ENCODE measurements at regions not wholly inside any gene's neighbourhood (a gene's known extent, or its start where the extent isn't known, plus 50 kb on each side); places are given as distances from the start of the nearest gene placed in this dataset.

- TF ChIP-seq ZNF561 (tag by site-specific recombination; IDR thresholded peaks at IDR 0.05; ENCODE audit: borderline replicate concordance) (no peak), GFI1B (tag by site-specific recombination; IDR thresholded peaks at IDR 0.05) (no peak), YY1 (tag by site-specific recombination; IDR thresholded peaks at IDR 0.05) (no peak), ZNF292 (tag by site-specific recombination; IDR thresholded peaks at IDR 0.05; ENCODE audit: borderline replicate concordance, low read depth) (no peak), MYNN (tag by site-specific recombination; IDR thresholded peaks at IDR 0.05; ENCODE audit: borderline replicate concordance) (no peak), CTCF (tag by site-specific recombination; IDR thresholded peaks at IDR 0.05) (no peak), BCL11A (tag by site-specific recombination; IDR thresholded peaks at IDR 0.05; ENCODE audit: low read depth) (no peak), REPIN1 (tag by site-specific recombination; IDR thresholded peaks at IDR 0.05; ENCODE audit: low read depth) (no peak), ZNF140 (tag by site-specific recombination; IDR thresholded peaks at IDR 0.05) (no peak), KLF16 (tag by site-specific recombination; IDR thresholded peaks at IDR 0.05) (no peak), ZNF274 (IDR thresholded peaks at IDR 0.05; ENCODE audit: low read length) (no peak), ZNF274 (tag by site-specific recombination; IDR thresholded peaks at IDR 0.05; ENCODE audit: borderline replicate concordance) (no peak), ZNF184 (tag by site-specific recombination; IDR thresholded peaks at IDR 0.05) (no peak), GLIS1 (tag by site-specific recombination; IDR thresholded peaks at IDR 0.05) (no peak)
- TF ChIP-seq, protein P1, sequence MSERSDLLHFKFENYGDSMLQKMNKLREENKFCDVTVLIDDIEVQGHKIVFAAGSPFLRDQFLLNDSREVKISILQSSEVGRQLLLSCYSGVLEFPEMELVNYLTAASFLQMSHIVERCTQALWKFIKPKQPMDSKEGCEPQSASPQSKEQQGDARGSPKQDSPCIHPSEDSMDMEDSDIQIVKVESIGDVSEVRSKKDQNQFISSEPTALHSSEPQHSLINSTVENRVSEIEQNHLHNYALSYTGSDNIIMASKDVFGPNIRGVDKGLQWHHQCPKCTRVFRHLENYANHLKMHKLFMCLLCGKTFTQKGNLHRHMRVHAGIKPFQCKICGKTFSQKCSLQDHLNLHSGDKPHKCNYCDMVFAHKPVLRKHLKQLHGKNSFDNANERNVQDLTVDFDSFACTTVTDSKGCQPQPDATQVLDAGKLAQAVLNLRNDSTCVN (tag by site-specific recombination; optimal IDR thresholded peaks at IDR 0.05), result no peak
These were observed 91.9 kb downstream of the GPAM start for GRCh38 chr10:112091703-112092102.

Data from HEK293 (cell line).